ENCODE measurements at regions not wholly inside any gene's neighbourhood (a gene's known extent, or its start where the extent isn't known, plus 50 kb on each side); places are given as distances from the start of the nearest gene placed in this dataset.

GRCh38 chr1:114209971-114210370 lies 56.3 kb upstream of the SYT6 start:
- Histone ChIP-seq H3K9me3 (no peaks in the 10 kb centered on the region), H3K27me3 (peaks cover 0 to 45% (median 26%) of the 10 kb centered on the region in 7 donors), H3K4me1 (no peaks in the 10 kb centered on the region), H3K4me3 (no peak overlapping the region), H3K27ac (no peak overlapping the region), H3K36me3 (no peaks in the 10 kb centered on the region)
- intact Hi-C loops (cut with DNase I), result loop anchor here in 1 of 10 donors (10.0 kb wide), 1 partner anchor 365 kb away; no protein-coding TSS in a partner anchor
- TF ChIP-seq CTCF (IDR thresholded peaks at IDR 0.05), result no peak
- DNase-seq (no peak), ATAC-seq (no peak)
- 83 to 84% methylated on average over 5 of the region's 5 CpGs for WGBS, 2 donors

- DNase-seq, result no peak
- intact Hi-C loops (cut with DNase I), result loop anchor here in 1 of 10 donors (10.0 kb wide), 1 partner anchor 364 kb away; no protein-coding TSS in a partner anchor
- Histone ChIP-seq H3K36me3 (no peaks in the 10 kb centered on the region), H3K9me3 (no peaks in the 10 kb centered on the region), H3K4me1 (no peaks in the 10 kb centered on the region), H3K27ac (no peak overlapping the region), H3K4me3 (no peak overlapping the region), H3K27me3 (peaks cover 0 to 46% (median 31%) of the 10 kb centered on the region in 7 donors)
- ATAC-seq, result peak in 5 of 8 donors; percentile 20 to 82 (median 57)
- 62 to 64% methylated on average over 4 of the region's 4 CpGs for WGBS, 2 donors
- no peak for TF ChIP-seq CTCF (IDR thresholded peaks at IDR 0.05)
These were observed 55.0 kb upstream of the SYT6 start for GRCh38 chr1:114208714-114209113.

GRCh38 chr1:114208106-114208505 lies 54.4 kb upstream of the SYT6 start:
- no peaks in the 10 kb centered on the region for H3K9me3 ChIP-seq
- H3K4me1 ChIP-seq, result no peaks in the 10 kb centered on the region
- peaks cover 0 to 52% (median 35%) of the 10 kb centered on the region in 7 donors for H3K27me3 ChIP-seq
- no peak overlapping the region for H3K4me3 ChIP-seq
- intact Hi-C loops (cut with DNase I), result loop anchor here in 1 of 10 donors (10.0 kb wide), 1 partner anchor 363 kb away; no protein-coding TSS in a partner anchor
- H3K27ac ChIP-seq, result no peak overlapping the region
- no peak for ATAC-seq
- no peak for TF ChIP-seq CTCF (IDR thresholded peaks at IDR 0.05)
- DNase-seq, result no peak
- WGBS, 2 donors, result 47 to 55% methylated on average over 4 of the region's 4 CpGs
- no peaks in the 10 kb centered on the region for H3K36me3 ChIP-seq

GRCh38 chr1:114207635-114208034 lies 54.0 kb upstream of the SYT6 start:
- Histone ChIP-seq H3K4me3 (no peak overlapping the region), H3K9me3 (no peaks in the 10 kb centered on the region), H3K27ac (no peak overlapping the region), H3K27me3 (peaks cover 0 to 57% (median 35%) of the 10 kb centered on the region in 7 donors), H3K36me3 (no peaks in the 10 kb centered on the region), H3K4me1 (no peaks in the 10 kb centered on the region)
- DNase-seq (no peak), ATAC-seq (no peak)
- intact Hi-C loops (cut with DNase I), result loop anchor here in 1 of 10 donors (10.0 kb wide), 1 partner anchor 363 kb away; no protein-coding TSS in a partner anchor
- TF ChIP-seq CTCF (IDR thresholded peaks at IDR 0.05), result no peak
- 69 to 76% methylated on average over 11 of the region's 11 CpGs for WGBS, 2 donors
